Ishikawa (cell line): ENCODE measurements at regions not wholly inside any gene's neighbourhood (a gene's known extent, or its start where the extent isn't known, plus 50 kb on each side); places are given as distances from the start of the nearest gene placed in this dataset.

Experiments used
- CEBPB ChIP-seq: IDR thresholded peaks from 2 replicates; pipeline ENCODE4 v1.6.1; 2012
- EP300 ChIP-seq: IDR thresholded peaks from 2 replicates; pipeline ENCODE4 v1.6.1; 2012; ENCODE audit warnings: borderline replicate concordance
- YY1 ChIP-seq: IDR thresholded peaks from 2 replicates; pipeline ENCODE4 v1.6.1; 2012; ENCODE audit warnings: low read depth

- TF ChIP-seq CEBPB: no peak
- TF ChIP-seq EP300: no peak
- TF ChIP-seq YY1: no peak
Measured at GRCh38 chr2:163236553-163236952, 398.0 kb upstream of the KCNH7 start.
